ENCODE measurements at regions not wholly inside any gene's neighbourhood (a gene's known extent, or its start where the extent isn't known, plus 50 kb on each side); places are given as distances from the start of the nearest gene placed in this dataset.
"Not testable (repeated sequence)": the region's sequence is repeated elsewhere in the genome, so short reads cannot be mapped to it uniquely, and the experiment has no call there.

DNA sequence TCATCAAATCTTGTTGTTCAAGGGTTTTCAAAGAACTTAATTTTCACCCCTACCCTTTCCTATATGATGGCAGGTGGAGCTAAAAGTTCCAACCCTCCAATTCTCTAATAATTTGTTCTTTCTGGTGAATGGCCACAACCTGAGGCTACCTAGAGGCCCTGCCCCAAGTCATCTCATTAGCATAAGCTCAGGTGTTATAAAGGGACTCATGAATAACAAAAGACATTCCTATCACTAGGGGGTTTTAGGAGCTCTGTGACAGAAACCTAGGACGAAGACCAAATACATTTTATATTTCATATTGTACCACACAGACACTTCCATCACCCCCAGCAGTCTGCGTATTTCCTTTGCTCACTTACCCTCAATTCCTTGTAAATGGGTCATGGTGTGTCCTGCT, 483.6 kb upstream of the EPHA6 start:
- Mint-ChIP-seq H3K4me1 (ENCODE audit: insufficient read depth, unreplicated experiment) (no peaks in the 10 kb centered on the region), H3K4me3 (ENCODE audit: unreplicated experiment) (no peak overlapping the region), H3K36me3 (ENCODE audit: insufficient read depth, unreplicated experiment) (no peaks in the 10 kb centered on the region), H3K27ac (ENCODE audit: low read depth, unreplicated experiment) (no peak overlapping the region), H3K27me3 (ENCODE audit: insufficient read depth, unreplicated experiment) (no peaks in the 10 kb centered on the region), H3K9me3 (ENCODE audit: unreplicated experiment) (no peaks in the 10 kb centered on the region)
- no TSS peak for BruUV-seq (replicated peaks)
- intact Hi-C loops (cut with micrococcal nuclease): loop anchor here (1.0 to 5.0 kb wide), 3 partner anchors 265 to 1993 kb away; no protein-coding TSS in a partner anchor
- CTCF ChIA-PET: interaction anchor here (0.6 to 2.9 kb wide), 11 partner anchors 10 to 1806 kb away, joined by 3 to 12 read pairs (median 4); no protein-coding TSS in a partner anchor
- POLR2A ChIA-PET: interaction anchor here (0.7 kb wide), 1 partner anchor 627 kb away, joined by 3 read pairs; no protein-coding TSS in a partner anchor
- DNase-seq (ENCODE audit: unreplicated experiment): no peak
- TF ChIP-seq, protein P1, sequence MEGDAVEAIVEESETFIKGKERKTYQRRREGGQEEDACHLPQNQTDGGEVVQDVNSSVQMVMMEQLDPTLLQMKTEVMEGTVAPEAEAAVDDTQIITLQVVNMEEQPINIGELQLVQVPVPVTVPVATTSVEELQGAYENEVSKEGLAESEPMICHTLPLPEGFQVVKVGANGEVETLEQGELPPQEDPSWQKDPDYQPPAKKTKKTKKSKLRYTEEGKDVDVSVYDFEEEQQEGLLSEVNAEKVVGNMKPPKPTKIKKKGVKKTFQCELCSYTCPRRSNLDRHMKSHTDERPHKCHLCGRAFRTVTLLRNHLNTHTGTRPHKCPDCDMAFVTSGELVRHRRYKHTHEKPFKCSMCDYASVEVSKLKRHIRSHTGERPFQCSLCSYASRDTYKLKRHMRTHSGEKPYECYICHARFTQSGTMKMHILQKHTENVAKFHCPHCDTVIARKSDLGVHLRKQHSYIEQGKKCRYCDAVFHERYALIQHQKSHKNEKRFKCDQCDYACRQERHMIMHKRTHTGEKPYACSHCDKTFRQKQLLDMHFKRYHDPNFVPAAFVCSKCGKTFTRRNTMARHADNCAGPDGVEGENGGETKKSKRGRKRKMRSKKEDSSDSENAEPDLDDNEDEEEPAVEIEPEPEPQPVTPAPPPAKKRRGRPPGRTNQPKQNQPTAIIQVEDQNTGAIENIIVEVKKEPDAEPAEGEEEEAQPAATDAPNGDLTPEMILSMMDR (IDR thresholded peaks at IDR 0.05; ENCODE audit: unreplicated experiment): no peak

DNA sequence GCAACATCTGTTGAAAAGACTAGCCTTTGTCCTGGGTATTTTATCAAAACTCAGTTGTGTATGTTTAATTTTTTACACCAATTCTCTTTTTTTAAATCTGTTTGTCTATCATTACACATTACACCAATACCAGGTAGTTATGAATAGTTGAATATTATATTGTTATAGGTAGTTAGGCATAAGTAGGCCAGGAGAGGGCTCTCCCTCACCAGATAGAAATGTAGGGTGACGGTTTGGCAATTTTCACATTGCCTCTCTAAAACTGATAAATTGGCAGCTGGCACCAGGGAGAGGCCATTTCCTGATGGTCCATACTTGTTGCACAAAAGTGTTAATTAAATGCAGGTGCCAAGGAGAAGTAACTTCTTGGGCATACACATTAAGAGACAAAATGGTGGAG, 483.1 kb upstream of the EPHA6 start:
- H3K27me3 Mint-ChIP-seq (ENCODE audit: insufficient read depth, unreplicated experiment): no peaks in the 10 kb centered on the region
- intact Hi-C loops (cut with micrococcal nuclease): loop anchor here (1.0 to 5.0 kb wide), 3 partner anchors 264 to 1994 kb away; no protein-coding TSS in a partner anchor
- ChIA-PET CTCF (interaction anchor here (0.6 to 2.9 kb wide), 6 partner anchors 9 to 1389 kb away, joined by 3 to 12 read pairs (median 4); no protein-coding TSS in a partner anchor), POLR2A (no interaction called here)
- H3K9me3 Mint-ChIP-seq (ENCODE audit: unreplicated experiment): no peaks in the 10 kb centered on the region
- H3K36me3 Mint-ChIP-seq (ENCODE audit: insufficient read depth, unreplicated experiment): no peaks in the 10 kb centered on the region
- BruUV-seq (replicated peaks): no TSS peak
- TF ChIP-seq, protein P1 (IDR thresholded peaks at IDR 0.05; ENCODE audit: unreplicated experiment): peak; percentile 45
- H3K27ac Mint-ChIP-seq (ENCODE audit: low read depth, unreplicated experiment): no peak overlapping the region
- no peaks in the 10 kb centered on the region for H3K4me1 Mint-ChIP-seq (ENCODE audit: insufficient read depth, unreplicated experiment)
- no peak overlapping the region for H3K4me3 Mint-ChIP-seq (ENCODE audit: unreplicated experiment)
- DNase-seq (ENCODE audit: unreplicated experiment): peak; percentile 45

DNA sequence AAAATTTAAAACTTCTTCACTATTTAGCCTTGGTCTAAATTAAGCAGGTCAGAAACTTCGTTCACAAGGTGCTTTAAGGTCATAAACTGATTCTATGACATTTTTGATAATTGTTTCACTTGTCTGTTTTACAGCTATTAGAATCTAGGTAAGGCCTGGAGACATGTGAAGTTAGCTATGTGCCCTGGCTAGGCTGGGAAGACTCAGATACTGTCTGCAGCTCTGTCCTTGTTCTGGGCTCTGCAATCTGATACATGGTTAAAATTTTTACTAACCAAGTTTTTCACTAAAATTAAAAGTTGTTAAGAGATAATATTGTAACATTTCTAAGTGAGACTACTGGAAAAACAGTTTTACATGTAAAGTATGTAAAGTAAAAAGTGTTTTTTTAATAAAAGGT, 479.6 kb upstream of the EPHA6 start:
- Mint-ChIP-seq H3K27me3 (ENCODE audit: insufficient read depth, unreplicated experiment) (no peaks in the 10 kb centered on the region), H3K36me3 (ENCODE audit: insufficient read depth, unreplicated experiment) (no peaks in the 10 kb centered on the region), H3K27ac (ENCODE audit: low read depth, unreplicated experiment) (no peak overlapping the region), H3K4me1 (ENCODE audit: insufficient read depth, unreplicated experiment) (no peaks in the 10 kb centered on the region), H3K9me3 (ENCODE audit: unreplicated experiment) (no peaks in the 10 kb centered on the region), H3K4me3 (ENCODE audit: unreplicated experiment) (no peak overlapping the region)
- CTCF ChIA-PET: interaction anchor here (0.7 to 1.4 kb wide), 4 partner anchors 11 to 478 kb away, joined by 3 to 4 read pairs (median 3); no protein-coding TSS in a partner anchor
- POLR2A ChIA-PET: no interaction called here
- no TSS peak for BruUV-seq (replicated peaks)
- TF ChIP-seq, protein P1 (IDR thresholded peaks at IDR 0.05; ENCODE audit: unreplicated experiment): no peak
- intact Hi-C loops (cut with micrococcal nuclease): loop anchor here (5.0 kb wide), 1 partner anchor 1997 kb away; no protein-coding TSS in a partner anchor
- no peak for DNase-seq (ENCODE audit: unreplicated experiment)

DNA sequence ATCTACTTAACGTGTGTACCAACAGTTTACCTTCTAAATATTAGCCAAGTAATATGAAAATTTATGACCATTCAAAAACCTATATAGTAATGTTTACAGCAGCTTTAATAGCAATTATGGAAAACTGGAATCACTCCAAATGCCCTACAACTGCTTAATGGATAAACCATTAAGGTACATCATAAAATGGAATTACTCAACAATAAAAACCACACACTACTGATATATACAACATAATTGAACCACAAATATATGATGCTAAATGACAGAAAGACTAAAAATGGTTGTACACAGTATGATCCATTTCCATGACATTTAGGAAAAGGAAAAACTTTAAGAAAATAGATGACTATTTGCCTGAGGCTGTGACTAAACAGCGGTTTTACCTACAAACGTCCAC, 467.1 kb upstream of the EPHA6 start:
- Mint-ChIP-seq H3K9me3 (ENCODE audit: unreplicated experiment) (no peaks in the 10 kb centered on the region), H3K27me3 (ENCODE audit: insufficient read depth, unreplicated experiment) (no peaks in the 10 kb centered on the region), H3K4me3 (ENCODE audit: unreplicated experiment) (no peak overlapping the region), H3K27ac (ENCODE audit: low read depth, unreplicated experiment) (no peak overlapping the region), H3K4me1 (ENCODE audit: insufficient read depth, unreplicated experiment) (peaks cover 9% of the 10 kb centered on the region), H3K36me3 (ENCODE audit: insufficient read depth, unreplicated experiment) (no peaks in the 10 kb centered on the region)
- POLR2A ChIA-PET: no interaction called here
- TF ChIP-seq, protein P1 (IDR thresholded peaks at IDR 0.05; ENCODE audit: unreplicated experiment): no peak
- intact Hi-C loops (cut with micrococcal nuclease): no loop called here
- DNase-seq (ENCODE audit: unreplicated experiment): no peak
- BruUV-seq (replicated peaks): no TSS peak
- CTCF ChIA-PET: no interaction called here

DNA sequence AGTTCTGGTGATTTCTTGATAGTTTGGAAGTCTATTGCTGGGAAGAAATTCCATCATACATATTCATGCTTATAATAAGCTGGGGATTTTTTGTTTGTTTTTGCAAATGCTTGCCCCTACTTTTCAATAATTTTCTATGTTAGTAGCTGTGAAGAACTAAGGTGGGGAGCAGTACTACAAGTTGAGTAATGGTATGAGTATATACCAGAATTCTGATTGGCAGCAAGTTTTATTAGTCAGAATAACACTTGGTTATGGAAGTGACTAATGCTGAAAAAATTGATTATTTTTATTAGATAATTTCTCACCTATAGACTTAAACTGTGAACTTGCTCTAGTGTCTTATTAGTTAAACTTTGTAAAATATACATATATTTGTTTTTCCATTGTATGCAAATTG, 462.8 kb upstream of the EPHA6 start:
- H3K4me1 Mint-ChIP-seq (ENCODE audit: insufficient read depth, unreplicated experiment): peaks cover 21% of the 10 kb centered on the region
- H3K27ac Mint-ChIP-seq (ENCODE audit: low read depth, unreplicated experiment); H3K4me3 Mint-ChIP-seq (ENCODE audit: unreplicated experiment); intact Hi-C loops (cut with micrococcal nuclease); POLR2A ChIA-PET; BruUV-seq (replicated peaks); H3K9me3 Mint-ChIP-seq (ENCODE audit: unreplicated experiment); DNase-seq (ENCODE audit: unreplicated experiment); H3K27me3 Mint-ChIP-seq (ENCODE audit: insufficient read depth, unreplicated experiment); H3K36me3 Mint-ChIP-seq (ENCODE audit: insufficient read depth, unreplicated experiment): not testable (repeated sequence)
- CTCF ChIA-PET: interaction anchor here (0.6 kb wide), 1 partner anchor 18 kb away, joined by 3 read pairs; no protein-coding TSS in a partner anchor
